Neural cell (in vitro differentiated cells): ENCODE measurements at regions not wholly inside any gene's neighbourhood (a gene's known extent, or its start where the extent isn't known, plus 50 kb on each side); places are given as distances from the start of the nearest gene placed in this dataset.

Experiments
- RAD21 ChIP-seq: fragments of 450-650 bp; conservative IDR thresholded peaks from 2 replicates; pipeline ENCODE4 v1.6.1; 2014; ENCODE audit warnings: antibody characterized with exemption, mild to moderate bottlenecking, moderate library complexity
- SMC3 ChIP-seq: fragments of 450-650 bp; conservative IDR thresholded peaks from 2 replicates; pipeline ENCODE4 v1.6.1; 2014; ENCODE audit warnings: antibody characterized with exemption, mild to moderate bottlenecking, moderate library complexity; ENCODE audit not compliant: poor library complexity
- TF ChIP-seq, protein P1 (sequence below): fragments of 450-650 bp; IDR thresholded peaks from 2 replicates; pipeline ENCODE4 v1.5.1; 2014; ENCODE audit warnings: antibody characterized with exemption, mild to moderate bottlenecking, moderate library complexity; ENCODE audit not compliant: poor library complexity, severe bottlenecking

DNA sequence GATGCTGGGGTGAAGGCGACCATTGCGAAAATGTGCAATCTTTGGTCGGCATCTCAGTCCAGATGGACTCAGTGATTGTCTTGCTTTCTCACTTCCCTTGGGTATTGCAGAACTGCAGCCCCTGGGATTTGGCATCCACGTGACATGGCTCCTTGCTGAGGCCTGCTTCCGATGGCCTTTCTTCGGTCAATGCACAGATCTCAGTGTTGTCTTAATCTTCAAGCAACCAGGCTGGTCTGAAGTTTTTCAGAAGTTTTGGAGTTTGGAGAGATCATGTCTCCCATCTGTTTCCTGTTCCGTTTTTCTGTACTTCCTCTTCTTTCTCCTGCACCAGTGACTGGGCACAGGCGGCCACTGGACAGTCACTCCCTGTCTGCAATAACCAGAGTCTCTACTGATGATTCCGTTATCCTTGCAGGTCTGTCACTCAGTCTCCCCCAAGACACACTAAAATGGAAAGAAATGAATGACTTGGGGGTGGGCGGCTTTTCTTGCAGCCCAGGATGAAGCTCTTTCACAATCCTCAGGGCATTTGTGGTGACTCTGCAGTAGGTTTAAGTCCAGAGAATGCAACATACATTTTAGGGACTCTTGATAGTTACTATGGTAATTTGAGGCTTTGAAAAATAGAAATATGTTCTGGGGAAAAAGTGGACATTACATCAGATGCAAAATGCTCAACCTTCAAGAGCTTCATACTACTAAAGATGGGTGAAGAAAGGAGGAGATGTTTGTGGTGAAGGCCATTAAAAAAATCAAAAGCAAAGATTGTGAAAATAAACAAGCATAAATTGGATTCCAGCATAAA is 106.3 kb upstream of the ZFHX3 start:
- TF ChIP-seq, protein P1, sequence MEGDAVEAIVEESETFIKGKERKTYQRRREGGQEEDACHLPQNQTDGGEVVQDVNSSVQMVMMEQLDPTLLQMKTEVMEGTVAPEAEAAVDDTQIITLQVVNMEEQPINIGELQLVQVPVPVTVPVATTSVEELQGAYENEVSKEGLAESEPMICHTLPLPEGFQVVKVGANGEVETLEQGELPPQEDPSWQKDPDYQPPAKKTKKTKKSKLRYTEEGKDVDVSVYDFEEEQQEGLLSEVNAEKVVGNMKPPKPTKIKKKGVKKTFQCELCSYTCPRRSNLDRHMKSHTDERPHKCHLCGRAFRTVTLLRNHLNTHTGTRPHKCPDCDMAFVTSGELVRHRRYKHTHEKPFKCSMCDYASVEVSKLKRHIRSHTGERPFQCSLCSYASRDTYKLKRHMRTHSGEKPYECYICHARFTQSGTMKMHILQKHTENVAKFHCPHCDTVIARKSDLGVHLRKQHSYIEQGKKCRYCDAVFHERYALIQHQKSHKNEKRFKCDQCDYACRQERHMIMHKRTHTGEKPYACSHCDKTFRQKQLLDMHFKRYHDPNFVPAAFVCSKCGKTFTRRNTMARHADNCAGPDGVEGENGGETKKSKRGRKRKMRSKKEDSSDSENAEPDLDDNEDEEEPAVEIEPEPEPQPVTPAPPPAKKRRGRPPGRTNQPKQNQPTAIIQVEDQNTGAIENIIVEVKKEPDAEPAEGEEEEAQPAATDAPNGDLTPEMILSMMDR = no peak
- TF ChIP-seq RAD21 (no peak), SMC3 (no peak)
